ENCODE measurements at regions not wholly inside any gene's neighbourhood (a gene's known extent, or its start where the extent isn't known, plus 50 kb on each side); places are given as distances from the start of the nearest gene placed in this dataset.

DNA sequence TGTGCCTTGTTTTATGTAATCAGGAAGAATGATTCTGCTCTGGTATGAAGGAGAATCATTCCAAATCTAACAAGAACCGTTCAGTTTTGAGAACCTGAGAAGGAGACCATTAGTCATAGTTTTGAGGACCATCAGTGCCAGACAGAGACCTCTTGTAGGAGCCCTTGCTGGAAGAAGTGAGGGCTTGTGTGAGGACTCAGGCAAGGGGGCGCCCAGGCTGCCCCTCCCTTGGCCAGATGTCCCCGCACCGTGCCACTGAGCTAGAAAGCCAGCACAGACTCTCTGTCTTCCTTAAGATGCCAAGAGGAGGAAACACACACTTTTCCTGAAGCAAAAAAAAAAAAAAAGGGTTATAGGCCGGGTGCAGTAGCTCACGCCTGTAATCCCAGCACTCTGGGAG lies 55.7 kb upstream of the SLC39A10 start:
- ChIA-PET CTCF (interaction anchor here (0.6 to 0.9 kb wide), 3 partner anchors 55 to 508 kb away, joined by 3 to 5 read pairs (median 3); partner anchors contain the start of gene SLC39A10), POLR2A (no interaction called here)
- no peaks in the 10 kb centered on the region for H3K9me3 ChIP-seq (ENCODE audit: control insufficient read depth, insufficient read depth, low read depth, low read length)
- TF ChIP-seq ZNF114 (tag by site-specific recombination; IDR thresholded peaks at IDR 0.05) = no peak
- TF ChIP-seq ZNF23 (tag by site-specific recombination; IDR thresholded peaks at IDR 0.05; ENCODE audit: borderline replicate concordance) = no peak
- TF ChIP-seq GLI2 (tag by site-specific recombination; IDR thresholded peaks at IDR 0.05; ENCODE audit: borderline replicate concordance, low read depth) = no peak
- TF ChIP-seq RBAK (tag by site-specific recombination; IDR thresholded peaks at IDR 0.05) = no peak
- H3K27ac ChIP-seq (ENCODE audit: extremely low read depth, low read depth, low read length) = no peak overlapping the region
- no peak overlapping the region for H3K4me3 ChIP-seq (ENCODE audit: low read depth, low read length)
- H3K36me3 ChIP-seq (ENCODE audit: control insufficient read depth in 2 of 2, insufficient read depth in 1 of 2, low read length in 2 of 2) = no peaks in the 10 kb centered on the region
- no peaks in the 10 kb centered on the region for H3K4me1 ChIP-seq (ENCODE audit: control insufficient read depth, insufficient read depth, low read length)

DNA sequence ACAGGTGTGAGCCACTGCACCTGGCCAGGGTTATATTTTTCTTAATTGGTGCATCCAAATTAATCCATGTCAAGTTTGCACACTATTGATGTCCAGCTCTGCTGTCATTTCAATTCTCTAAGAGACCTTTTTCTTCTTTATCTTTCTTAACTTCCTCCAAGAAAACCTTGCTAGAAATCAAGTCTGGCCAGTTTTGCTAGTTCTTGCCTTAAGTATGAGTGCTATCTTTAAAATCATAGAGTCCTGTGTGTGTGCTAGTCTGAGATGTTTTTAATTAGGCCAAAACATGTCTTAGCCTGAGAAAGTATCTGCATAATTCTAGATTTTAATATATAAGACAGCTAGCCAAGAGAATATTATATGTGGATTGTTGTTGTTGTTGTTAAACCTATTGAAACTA lies 56.2 kb upstream of the SLC39A10 start:
- ChIA-PET POLR2A (interaction anchor here (0.6 kb wide), 1 partner anchor 196 kb away, joined by 4 read pairs; no protein-coding TSS in a partner anchor), CTCF (interaction anchor here (0.6 to 0.9 kb wide), 3 partner anchors 56 to 509 kb away, joined by 3 to 5 read pairs (median 3); partner anchors contain the start of gene SLC39A10)
- H3K9me3 ChIP-seq (ENCODE audit: control insufficient read depth, insufficient read depth, low read depth, low read length) = no peaks in the 10 kb centered on the region
- H3K36me3 ChIP-seq (ENCODE audit: control insufficient read depth in 2 of 2, insufficient read depth in 1 of 2, low read length in 2 of 2) = no peaks in the 10 kb centered on the region
- no peak overlapping the region for H3K27ac ChIP-seq (ENCODE audit: extremely low read depth, low read depth, low read length)
- no peak overlapping the region for H3K4me3 ChIP-seq (ENCODE audit: low read depth, low read length)
- H3K4me1 ChIP-seq (ENCODE audit: control insufficient read depth, insufficient read depth, low read length) = no peaks in the 10 kb centered on the region
- TF ChIP-seq KLF1 (tag by site-specific recombination; IDR thresholded peaks at IDR 0.05) = no peak
- TF ChIP-seq, protein P1, sequence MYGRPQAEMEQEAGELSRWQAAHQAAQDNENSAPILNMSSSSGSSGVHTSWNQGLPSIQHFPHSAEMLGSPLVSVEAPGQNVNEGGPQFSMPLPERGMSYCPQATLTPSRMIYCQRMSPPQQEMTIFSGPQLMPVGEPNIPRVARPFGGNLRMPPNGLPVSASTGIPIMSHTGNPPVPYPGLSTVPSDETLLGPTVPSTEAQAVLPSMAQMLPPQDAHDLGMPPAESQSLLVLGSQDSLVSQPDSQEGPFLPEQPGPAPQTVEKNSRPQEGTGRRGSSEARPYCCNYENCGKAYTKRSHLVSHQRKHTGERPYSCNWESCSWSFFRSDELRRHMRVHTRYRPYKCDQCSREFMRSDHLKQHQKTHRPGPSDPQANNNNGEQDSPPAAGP (tag by site-specific recombination; IDR thresholded peaks at IDR 0.05) = no peak
- no peak for TF ChIP-seq ZNF292 (tag by site-specific recombination; IDR thresholded peaks at IDR 0.05; ENCODE audit: borderline replicate concordance, low read depth)
- TF ChIP-seq RBAK (tag by site-specific recombination; IDR thresholded peaks at IDR 0.05) = no peak
- no peak for TF ChIP-seq ZNF140 (tag by site-specific recombination; IDR thresholded peaks at IDR 0.05)
- TF ChIP-seq ZNF239 (tag by site-specific recombination; IDR thresholded peaks at IDR 0.05) = no peak
- no peak for TF ChIP-seq ZNF335 (tag by site-specific recombination; conservative IDR thresholded peaks at IDR 0.05)
- no peak for TF ChIP-seq ZSCAN23 (tag by site-specific recombination; IDR thresholded peaks at IDR 0.05)
- TF ChIP-seq, protein P2, sequence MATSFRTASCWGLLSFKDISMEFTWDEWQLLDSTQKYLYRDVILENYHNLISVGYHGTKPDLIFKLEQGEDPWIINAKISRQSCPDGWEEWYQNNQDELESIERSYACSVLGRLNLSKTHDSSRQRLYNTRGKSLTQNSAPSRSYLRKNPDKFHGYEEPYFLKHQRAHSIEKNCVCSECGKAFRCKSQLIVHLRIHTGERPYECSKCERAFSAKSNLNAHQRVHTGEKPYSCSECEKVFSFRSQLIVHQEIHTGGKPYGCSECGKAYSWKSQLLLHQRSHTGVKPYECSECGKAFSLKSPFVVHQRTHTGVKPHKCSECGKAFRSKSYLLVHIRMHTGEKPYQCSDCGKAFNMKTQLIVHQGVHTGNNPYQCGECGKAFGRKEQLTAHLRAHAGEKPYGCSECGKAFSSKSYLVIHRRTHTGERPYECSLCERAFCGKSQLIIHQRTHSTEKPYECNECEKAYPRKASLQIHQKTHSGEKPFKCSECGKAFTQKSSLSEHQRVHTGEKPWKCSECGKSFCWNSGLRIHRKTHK (tag by site-specific recombination; IDR thresholded peaks at IDR 0.05) = no peak
- TF ChIP-seq SETDB1 (IDR thresholded peaks at IDR 0.05; ENCODE audit: insufficient read length, low read length) = no peak
- TF ChIP-seq ZNF394 (tag by site-specific recombination; IDR thresholded peaks at IDR 0.05; ENCODE audit: borderline replicate concordance) = no peak
- TF ChIP-seq, protein P3, sequence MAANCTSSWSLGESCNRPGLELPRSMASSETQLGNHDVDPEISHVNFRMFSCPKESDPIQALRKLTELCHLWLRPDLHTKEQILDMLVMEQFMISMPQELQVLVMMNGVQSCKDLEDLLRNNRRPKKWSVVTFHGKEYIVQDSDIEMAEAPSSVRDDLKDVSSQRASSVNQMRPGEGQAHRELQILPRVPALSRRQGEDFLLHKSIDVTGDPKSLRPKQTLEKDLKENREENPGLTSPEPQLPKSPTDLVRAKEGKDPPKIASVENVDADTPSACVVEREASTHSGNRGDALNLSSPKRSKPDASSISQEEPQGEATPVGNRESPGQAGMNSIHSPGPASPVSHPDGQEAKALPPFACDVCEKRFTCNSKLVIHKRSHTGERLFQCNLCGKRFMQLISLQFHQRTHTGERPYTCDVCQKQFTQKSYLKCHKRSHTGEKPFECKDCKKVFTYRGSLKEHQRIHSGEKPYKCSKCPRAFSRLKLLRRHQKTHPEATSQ (tag by site-specific recombination; IDR thresholded peaks at IDR 0.05) = no peak
- TF ChIP-seq ZNF670 (tag by site-specific recombination; IDR thresholded peaks at IDR 0.05; ENCODE audit: low read depth) = no peak
- TF ChIP-seq, protein P4, sequence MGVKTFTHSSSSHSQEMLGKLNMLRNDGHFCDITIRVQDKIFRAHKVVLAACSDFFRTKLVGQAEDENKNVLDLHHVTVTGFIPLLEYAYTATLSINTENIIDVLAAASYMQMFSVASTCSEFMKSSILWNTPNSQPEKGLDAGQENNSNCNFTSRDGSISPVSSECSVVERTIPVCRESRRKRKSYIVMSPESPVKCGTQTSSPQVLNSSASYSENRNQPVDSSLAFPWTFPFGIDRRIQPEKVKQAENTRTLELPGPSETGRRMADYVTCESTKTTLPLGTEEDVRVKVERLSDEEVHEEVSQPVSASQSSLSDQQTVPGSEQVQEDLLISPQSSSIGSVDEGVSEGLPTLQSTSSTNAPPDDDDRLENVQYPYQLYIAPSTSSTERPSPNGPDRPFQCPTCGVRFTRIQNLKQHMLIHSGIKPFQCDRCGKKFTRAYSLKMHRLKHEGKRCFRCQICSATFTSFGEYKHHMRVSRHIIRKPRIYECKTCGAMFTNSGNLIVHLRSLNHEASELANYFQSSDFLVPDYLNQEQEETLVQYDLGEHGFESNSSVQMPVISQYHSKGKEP (tag by site-specific recombination; IDR thresholded peaks at IDR 0.05) = no peak
